ENCODE measurements at regions not wholly inside any gene's neighbourhood (a gene's known extent, or its start where the extent isn't known, plus 50 kb on each side); places are given as distances from the start of the nearest gene placed in this dataset.

DNA sequence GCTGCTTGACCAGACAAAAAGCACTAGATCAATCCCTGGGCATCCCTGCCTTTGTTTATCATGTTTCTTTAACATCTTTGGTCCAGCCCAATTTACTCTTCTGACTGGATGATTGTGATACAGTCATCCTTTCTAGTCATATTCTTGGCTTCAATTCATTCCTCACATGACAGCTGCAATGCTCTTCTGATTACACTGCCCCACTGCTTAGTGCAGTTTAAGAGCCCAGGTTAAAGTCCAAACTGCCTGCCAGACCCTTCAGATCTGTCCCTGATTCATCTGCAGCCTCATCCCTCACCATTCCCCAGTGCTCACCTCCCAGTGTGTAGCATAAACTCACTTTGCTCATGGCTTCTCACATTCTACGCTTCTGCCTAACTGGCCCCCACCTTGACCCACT is 383.8 kb downstream of the TNS3 start:
- Histone ChIP-seq H3K4me3 (ENCODE audit: severe bottlenecking) (no peak overlapping the region), H3K9me3 (ENCODE audit: severe bottlenecking) (no peaks in the 10 kb centered on the region), H3K36me3 (ENCODE audit: low read depth) (no peaks in the 10 kb centered on the region), H3K27ac (ENCODE audit: poor library complexity, severe bottlenecking) (no peak overlapping the region), H3K4me1 (ENCODE audit: insufficient read depth, poor library complexity, severe bottlenecking) (no peaks in the 10 kb centered on the region), H3K27me3 (ENCODE audit: insufficient read depth, poor library complexity, severe bottlenecking) (no peaks in the 10 kb centered on the region)
- no peak for ATAC-seq (ENCODE audit: low read depth)
- DNase-seq (ENCODE audit: low spot score): no peak
- TF ChIP-seq, protein P1, sequence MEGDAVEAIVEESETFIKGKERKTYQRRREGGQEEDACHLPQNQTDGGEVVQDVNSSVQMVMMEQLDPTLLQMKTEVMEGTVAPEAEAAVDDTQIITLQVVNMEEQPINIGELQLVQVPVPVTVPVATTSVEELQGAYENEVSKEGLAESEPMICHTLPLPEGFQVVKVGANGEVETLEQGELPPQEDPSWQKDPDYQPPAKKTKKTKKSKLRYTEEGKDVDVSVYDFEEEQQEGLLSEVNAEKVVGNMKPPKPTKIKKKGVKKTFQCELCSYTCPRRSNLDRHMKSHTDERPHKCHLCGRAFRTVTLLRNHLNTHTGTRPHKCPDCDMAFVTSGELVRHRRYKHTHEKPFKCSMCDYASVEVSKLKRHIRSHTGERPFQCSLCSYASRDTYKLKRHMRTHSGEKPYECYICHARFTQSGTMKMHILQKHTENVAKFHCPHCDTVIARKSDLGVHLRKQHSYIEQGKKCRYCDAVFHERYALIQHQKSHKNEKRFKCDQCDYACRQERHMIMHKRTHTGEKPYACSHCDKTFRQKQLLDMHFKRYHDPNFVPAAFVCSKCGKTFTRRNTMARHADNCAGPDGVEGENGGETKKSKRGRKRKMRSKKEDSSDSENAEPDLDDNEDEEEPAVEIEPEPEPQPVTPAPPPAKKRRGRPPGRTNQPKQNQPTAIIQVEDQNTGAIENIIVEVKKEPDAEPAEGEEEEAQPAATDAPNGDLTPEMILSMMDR (IDR thresholded peaks at IDR 0.05; ENCODE audit: poor library complexity, severe bottlenecking): no peak

DNA sequence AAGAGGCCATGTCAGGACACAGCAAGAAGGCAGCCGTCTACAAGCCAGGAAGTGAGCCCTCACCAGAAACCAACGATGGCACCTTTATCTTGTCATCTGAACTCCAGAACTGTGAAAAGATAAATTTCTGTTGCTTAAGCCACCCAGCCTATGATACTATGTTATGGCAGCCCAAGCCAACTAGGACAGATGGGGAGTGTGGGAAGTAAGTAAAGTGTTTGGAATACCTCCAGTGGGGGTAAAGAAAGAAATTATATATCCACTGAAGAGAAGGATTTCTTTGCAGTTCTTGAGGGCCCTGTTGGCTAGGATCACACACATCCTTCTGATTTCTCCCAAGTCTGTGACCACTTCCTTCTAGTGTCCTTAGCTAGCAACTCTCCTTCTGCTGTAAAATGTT is 384.4 kb downstream of the TNS3 start:
- DNase-seq (ENCODE audit: low spot score) (no peak), ATAC-seq (ENCODE audit: low read depth) (no peak)
- TF ChIP-seq, protein P1 (IDR thresholded peaks at IDR 0.05; ENCODE audit: poor library complexity, severe bottlenecking): no peak
- Histone ChIP-seq H3K4me1 (ENCODE audit: insufficient read depth, poor library complexity, severe bottlenecking) (no peaks in the 10 kb centered on the region), H3K36me3 (ENCODE audit: low read depth) (no peaks in the 10 kb centered on the region), H3K9me3 (ENCODE audit: severe bottlenecking) (no peaks in the 10 kb centered on the region), H3K4me3 (ENCODE audit: severe bottlenecking) (no peak overlapping the region), H3K27me3 (ENCODE audit: insufficient read depth, poor library complexity, severe bottlenecking) (no peaks in the 10 kb centered on the region), H3K27ac (ENCODE audit: poor library complexity, severe bottlenecking) (no peak overlapping the region)

DNA sequence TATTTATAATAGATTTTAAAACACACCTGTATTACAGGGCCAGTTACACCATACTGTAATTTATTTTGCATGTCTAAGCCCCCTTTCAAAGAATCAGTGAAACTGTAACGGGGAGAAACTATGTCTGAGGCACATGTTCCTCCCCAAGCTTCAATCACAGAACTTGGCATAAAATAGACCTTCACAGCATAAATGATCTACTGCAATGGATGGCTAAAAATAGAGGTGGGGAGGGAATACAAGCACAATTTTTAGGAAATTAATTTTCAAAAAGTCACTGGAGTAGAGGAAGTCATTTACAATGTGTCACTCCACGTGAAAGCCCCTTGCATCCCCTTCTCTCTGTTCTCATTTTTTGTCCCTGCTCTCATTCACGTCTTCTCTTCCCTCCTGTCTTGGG is 385.2 kb downstream of the TNS3 start:
- TF ChIP-seq, protein P1 (IDR thresholded peaks at IDR 0.05; ENCODE audit: poor library complexity, severe bottlenecking): no peak
- no peaks in the 10 kb centered on the region for H3K4me1 ChIP-seq (ENCODE audit: insufficient read depth, poor library complexity, severe bottlenecking)
- H3K36me3 ChIP-seq (ENCODE audit: low read depth): no peaks in the 10 kb centered on the region
- no peaks in the 10 kb centered on the region for H3K27me3 ChIP-seq (ENCODE audit: insufficient read depth, poor library complexity, severe bottlenecking)
- DNase-seq (ENCODE audit: low spot score) (no peak), ATAC-seq (ENCODE audit: low read depth) (no peak)
- H3K4me3 ChIP-seq (ENCODE audit: severe bottlenecking): no peak overlapping the region
- H3K27ac ChIP-seq (ENCODE audit: poor library complexity, severe bottlenecking): no peak overlapping the region
- H3K9me3 ChIP-seq (ENCODE audit: severe bottlenecking): no peaks in the 10 kb centered on the region

DNA sequence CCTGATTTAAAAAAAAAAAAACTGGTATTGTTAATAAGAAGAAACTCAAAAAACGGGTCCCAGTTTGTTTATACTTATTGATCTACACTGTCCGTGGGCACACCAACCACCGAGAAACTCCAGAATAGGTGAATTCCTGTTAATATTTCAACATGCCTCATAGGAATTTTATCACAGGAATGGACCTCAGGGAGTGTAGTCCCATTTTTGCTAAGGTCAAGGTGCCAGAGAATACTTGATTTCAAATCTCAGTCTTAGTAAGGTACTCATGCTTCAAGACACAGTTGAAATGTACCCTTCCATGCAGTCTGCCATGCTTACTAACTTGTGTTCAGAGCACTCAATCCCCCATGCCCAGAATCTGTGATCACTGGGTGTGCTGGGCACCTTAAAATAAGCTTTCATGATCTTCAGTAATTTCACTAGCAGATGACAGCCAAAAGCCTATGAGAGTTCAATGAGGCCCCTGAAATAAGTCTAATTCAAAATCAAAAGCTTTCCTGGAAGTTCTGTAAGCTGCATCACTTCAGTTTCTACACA is 385.7 kb downstream of the TNS3 start:
- Histone ChIP-seq H3K36me3 (ENCODE audit: low read depth) (no peaks in the 10 kb centered on the region), H3K9me3 (ENCODE audit: severe bottlenecking) (no peaks in the 10 kb centered on the region), H3K27me3 (ENCODE audit: insufficient read depth, poor library complexity, severe bottlenecking) (no peaks in the 10 kb centered on the region), H3K27ac (ENCODE audit: poor library complexity, severe bottlenecking) (no peak overlapping the region), H3K4me3 (ENCODE audit: severe bottlenecking) (no peak overlapping the region), H3K4me1 (ENCODE audit: insufficient read depth, poor library complexity, severe bottlenecking) (no peaks in the 10 kb centered on the region)
- ATAC-seq (ENCODE audit: low read depth): no peak
- TF ChIP-seq, protein P1 (IDR thresholded peaks at IDR 0.05; ENCODE audit: poor library complexity, severe bottlenecking): no peak
- no peak for DNase-seq (ENCODE audit: low spot score)

DNA sequence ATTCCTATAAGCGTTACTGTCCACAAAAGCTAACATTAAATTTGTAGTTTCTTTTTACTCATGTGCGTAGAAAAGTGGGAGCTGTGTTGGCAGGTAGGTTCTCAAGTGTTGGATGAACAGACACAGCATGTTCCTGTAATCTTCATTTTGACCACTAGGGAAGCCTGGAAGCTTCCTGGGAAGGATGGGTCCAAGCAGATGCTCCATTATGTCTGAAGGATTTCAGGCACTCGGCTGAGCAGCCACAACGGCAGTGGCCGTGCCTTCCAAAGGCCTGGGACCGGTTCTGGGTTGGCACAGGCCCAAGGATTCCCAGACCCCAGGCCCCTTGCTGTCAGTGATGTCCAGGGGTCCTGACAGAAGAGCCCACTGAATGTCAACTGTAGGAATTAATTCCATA is 386.3 kb downstream of the TNS3 start:
- ATAC-seq (ENCODE audit: low read depth): no peak
- H3K36me3 ChIP-seq (ENCODE audit: low read depth): no peaks in the 10 kb centered on the region
- H3K27ac ChIP-seq (ENCODE audit: poor library complexity, severe bottlenecking): no peak overlapping the region
- H3K4me3 ChIP-seq (ENCODE audit: severe bottlenecking): no peak overlapping the region
- H3K4me1 ChIP-seq (ENCODE audit: insufficient read depth, poor library complexity, severe bottlenecking): no peaks in the 10 kb centered on the region
- TF ChIP-seq, protein P1 (IDR thresholded peaks at IDR 0.05; ENCODE audit: poor library complexity, severe bottlenecking): no peak
- no peaks in the 10 kb centered on the region for H3K27me3 ChIP-seq (ENCODE audit: insufficient read depth, poor library complexity, severe bottlenecking)
- H3K9me3 ChIP-seq (ENCODE audit: severe bottlenecking): no peaks in the 10 kb centered on the region
- no peak for DNase-seq (ENCODE audit: low spot score)
